Endometrium (tissue), 2 donors: ENCODE measurements at regions not wholly inside any gene's neighbourhood (a gene's known extent, or its start where the extent isn't known, plus 50 kb on each side); places are given as distances from the start of the nearest gene placed in this dataset.
"Not testable (repeated sequence)": the region's sequence is repeated elsewhere in the genome, so short reads cannot be mapped to it uniquely, and the experiment has no call there.

Experiments
- FAIRE-seq: peaks from 2 replicates; lab custom pipeline; 2012; peaks lifted over from hg19 to GRCh38; lab: Jason Lieb, UNC
- donor health status: control.
- donor health status: control.

DNA sequence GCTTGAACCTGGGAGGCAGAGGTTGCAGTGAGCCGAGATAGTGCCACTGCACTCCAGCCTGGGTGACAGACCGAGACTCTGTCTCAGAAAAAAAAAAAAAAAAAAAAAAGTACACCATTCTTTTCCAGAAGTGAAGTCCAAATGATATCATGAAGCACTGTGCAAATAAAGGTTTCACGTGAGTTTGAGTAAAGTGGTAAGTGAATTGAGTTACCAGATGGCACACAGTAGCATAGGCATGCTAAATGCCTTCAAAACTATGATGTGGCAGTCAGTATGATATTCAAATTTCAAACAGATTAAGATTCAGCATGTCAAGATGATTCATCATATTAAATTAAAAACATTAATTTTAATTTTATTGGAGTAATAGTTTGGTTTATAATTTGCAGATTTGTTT lies 195.2 kb downstream of the TAF11L14 start:
- no peak for FAIRE-seq

DNA sequence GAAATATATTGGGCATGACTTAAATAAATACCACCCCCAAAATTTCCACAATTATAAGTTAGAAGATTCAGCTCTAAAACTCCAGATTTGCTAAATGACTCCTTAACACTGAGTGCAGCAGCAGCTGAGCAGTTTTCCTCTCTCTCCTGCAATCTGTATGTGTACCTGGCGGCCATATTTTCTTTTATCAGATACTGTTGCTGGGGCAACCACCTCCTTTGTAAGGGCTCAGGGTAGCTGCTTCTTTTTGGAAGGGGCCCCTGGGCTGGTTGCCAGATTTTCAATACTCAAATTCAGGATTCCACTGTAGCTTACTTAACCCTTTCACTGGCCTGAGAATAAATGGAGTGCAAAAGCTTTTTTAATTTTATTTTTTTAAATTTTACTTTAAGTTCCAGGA lies 197.0 kb downstream of the TAF11L14 start:
- no peak for FAIRE-seq

DNA sequence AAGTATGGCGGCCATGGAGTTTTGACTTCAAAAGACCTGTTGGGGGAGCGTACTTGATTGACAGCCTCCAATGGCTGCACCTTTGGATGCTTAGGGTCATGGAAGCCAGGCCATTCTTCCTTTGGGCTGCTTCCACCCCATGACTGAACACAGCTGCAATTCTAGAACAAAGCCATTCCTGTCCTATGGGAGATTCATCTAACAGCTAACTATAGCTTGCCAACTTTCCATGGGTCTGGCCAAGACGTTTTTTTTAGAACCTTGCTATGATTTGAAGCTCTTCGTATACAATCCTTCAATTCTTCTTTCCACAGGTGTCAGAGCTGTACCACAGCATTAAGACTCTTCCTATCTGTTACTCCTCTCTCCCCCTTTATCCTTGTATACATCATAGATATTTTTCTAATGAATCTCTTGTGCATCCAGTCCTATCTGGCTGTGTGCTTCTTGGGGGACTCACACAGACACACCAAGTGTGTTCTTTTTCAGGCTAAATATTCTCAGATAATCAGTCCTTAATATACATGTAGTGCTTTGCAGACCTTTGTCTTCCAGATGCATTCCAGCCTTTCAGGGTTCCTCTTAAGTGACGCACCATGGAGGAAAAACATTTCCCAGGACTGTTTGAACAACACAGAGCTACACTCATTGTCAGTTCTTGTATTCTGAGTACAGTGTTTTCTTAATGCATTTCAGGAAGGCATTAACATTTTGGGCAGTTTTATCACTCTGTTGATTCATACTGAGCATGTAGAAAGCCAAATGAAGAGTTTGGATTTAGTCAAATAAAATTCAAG lies 198.9 kb downstream of the TAF11L14 start:
- FAIRE-seq = no peak

DNA sequence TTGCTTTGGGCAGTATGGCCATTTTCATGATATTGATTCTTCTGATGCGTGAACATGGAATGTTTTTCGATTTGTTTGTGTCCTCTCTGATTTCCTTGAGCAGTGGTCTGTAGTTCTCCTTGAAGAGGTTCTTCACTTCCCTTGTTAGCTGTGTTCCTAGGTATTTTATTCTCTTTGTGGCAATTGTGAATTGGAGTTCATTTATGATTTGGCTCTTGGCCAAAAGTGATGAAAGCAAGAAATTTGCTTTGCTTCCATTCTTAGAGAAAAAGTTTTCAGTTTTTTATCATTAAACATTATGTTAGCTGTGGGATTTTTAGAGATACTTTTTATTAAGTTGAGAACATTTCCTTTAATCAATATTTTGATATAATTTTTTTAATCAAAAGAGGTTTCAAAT lies 203.5 kb downstream of the TAF11L14 start:
- peak; percentile 26 for FAIRE-seq

DNA sequence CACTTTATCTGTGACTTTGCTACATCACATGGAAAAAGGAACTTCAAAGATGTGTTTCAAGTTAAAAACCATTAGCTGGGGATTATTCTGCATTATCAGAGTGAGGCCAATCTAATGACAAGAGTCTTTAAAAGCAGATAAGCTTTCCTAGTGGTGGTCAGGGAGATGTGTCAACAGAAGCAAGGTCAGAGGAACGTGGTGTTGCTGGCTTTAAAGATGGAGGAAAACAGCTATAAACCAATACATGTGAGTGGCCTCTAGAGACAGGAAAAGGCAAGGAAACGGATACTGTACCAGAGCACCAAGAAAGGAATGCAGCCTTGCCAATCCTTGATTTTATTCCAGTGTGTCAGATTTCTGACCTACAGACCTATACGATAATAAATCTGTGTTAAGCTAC lies 204.2 kb downstream of the TAF11L14 start:
- no peak for FAIRE-seq

DNA sequence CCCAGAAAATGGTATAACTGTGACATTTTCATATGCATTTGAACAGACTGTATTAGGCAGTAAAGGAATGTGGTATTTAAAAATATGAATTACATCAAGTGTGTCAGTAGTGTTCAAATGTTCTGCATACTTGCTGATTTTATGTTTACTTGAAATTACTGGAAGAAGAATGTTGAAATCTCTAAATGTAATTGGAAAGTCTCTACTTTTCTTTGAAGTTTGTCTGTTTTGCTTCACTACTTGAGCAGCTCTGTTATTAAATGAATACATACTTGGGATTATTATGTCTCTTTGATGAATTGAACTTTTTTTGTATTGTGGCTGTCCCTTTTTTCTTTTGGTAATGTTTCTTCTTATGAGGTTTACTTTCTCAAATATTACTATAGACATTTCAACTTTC lies 205.6 kb downstream of the TAF11L14 start:
- peak; percentile 31 for FAIRE-seq

DNA sequence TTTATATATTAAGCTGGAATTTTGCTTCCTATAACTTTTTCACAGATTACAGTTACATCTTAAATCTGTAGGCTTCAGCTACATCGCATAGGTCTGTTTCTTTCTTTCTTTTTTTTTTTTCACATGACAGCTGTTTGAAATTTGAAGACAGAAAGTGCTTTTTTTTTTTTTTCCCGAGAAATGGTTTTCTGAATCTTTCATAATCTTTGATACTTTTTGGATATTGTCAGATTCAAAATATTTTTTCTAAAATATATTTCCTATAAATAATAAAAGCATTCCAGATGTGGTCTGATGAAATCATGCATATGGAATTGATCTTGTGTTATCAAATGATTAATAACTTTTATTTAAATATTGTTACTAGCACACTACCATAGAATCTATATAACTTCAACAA lies 212.2 kb downstream of the TAF11L14 start:
- FAIRE-seq = peak; percentile 54

DNA sequence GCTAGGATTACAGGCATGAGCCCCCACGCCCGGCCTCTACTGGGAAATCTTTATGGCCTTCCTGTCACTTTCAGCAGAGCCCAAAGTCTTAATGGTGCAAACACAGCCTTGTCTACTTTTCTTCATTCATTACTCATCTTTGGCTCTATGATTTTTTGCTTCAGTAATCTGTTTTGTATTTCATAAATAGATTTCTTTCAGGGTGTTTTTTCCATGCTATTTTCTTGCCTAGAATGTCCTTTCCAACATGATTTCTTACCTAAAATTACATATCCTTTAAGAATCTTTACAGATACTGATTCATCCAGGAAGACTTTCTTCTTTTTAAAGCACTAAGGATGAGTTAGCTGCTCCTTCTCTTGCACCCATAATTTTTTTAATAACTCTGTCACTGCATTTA lies 213.0 kb downstream of the TAF11L14 start:
- FAIRE-seq = no peak

DNA sequence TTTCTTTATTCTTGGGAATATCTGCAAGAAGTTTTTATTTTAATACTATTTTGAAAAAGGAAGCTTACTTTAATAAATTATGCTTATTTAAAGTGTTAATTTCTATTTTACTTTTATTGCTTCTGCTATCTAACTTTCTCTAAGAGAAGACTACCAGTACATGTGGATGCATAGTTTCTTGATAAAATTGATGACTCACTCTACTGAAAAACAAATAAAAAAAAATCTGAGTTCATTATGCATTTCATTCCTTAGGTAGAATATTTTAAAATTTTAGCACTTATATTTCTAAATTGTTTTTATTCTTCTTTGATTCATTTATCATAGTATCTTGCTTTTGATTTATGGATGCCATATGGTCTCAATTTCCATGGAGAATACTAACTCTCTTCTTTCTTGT lies 217.9 kb downstream of the TAF11L14 start:
- peak; percentile 74 for FAIRE-seq

DNA sequence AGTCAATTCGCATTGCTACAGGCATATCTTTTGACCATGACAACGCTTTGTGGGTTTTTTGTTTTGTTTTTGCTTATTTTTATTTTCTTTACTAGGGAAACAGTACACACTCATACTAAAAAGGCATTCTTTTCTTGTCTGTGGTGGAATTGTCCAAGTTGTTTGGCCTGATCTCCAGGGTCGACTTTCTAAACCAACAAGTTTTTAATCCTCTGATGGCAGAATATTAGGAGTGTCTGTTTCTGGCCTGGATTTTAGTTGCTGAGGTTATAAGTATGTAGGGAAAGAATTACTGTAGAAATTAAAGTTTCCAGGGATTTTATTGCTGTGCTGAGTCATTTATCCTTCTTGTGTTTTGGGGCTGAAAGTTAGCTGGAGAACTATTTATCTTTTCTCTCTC lies 218.5 kb downstream of the TAF11L14 start:
- FAIRE-seq = peak; percentile 98

DNA sequence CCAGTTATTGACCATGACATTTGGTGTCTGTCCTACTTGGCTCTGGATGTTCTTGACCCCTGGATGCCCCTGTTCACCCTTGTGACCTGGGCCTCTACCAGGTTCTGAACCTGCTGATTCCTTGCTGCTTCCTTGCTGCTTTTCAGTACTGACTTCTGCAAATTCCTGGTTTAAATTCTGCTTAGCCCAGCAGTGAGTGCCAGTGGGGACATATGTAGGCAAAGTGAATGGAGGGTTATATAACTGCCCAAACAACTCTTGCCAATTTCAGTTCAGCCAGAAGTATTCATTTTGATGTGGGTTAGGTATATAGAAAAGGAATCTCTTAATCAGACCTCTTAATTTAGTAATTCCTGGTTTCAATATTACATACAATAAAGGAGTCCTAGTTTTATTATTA lies 220.6 kb downstream of the TAF11L14 start:
- FAIRE-seq = no peak

DNA sequence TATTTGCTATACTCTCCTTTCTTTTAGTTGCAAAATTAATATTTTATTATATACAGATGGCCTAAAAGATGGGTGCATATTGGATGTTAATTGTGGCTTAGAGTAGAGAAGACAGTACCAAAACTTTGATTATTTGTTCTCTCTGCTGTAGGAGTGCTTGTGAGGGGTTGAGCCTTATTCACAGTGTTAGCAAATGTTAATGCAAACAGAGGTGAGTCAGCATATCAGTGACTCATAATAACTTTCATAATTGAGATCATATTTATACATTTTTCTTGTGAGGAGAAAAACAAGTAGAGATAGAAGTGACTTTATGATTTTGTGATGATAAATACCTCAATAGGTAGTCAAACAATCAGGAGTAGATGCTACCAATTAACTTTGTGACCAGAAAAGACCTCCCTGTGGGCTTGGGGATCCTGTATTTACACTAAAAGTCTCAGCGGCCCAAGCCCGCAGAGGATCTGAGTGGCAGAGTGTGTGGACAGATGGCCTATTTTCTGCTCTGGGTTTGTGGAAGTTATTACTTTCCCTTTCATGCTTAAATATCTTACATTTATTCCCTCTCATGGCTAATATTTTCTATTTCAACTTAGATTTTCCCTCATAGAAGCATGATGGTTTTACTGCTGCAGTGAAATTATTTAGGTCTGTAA lies 226.5 kb downstream of the TAF11L14 start:
- no peak for FAIRE-seq

DNA sequence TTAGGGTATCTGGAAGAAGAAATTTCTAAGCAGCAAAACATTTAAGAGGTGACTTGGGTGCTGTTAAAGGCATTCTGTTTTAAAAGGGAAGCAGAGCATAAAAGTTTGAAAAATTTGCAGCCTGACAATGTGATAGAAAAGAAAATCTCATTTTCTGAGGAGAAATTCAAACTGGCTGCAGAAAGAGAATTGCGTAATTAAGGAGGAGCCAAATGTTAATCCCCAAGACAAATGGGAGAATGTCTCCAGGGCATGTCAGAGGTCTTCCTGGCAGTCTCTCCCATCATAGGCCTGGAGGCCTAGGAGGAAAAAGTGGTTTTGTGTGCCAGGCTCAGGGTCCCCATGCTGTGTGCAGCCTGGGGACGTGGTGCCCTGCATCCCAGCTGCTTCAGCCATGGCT lies 230.6 kb downstream of the TAF11L14 start:
- FAIRE-seq = not testable (repeated sequence)

DNA sequence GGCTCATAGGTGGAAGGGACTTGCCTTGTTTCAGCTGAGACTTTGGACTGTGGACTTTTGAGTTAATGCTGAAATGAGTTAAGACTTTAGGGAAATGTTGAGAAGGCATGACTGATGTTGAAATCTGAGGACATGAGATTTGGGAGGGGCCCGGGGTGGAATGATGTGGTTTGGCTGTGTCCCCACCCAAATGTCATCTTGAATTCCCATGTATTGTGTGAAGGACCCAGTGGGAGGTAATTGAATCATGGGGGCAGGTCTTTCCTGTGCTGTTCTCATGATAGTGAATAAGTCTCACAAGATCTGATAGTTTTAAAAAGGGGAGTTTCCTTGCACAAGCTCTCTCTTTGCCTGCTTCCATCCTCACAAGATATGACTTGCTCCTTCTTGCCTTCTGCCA lies 231.7 kb downstream of the TAF11L14 start:
- not testable (repeated sequence) for FAIRE-seq

DNA sequence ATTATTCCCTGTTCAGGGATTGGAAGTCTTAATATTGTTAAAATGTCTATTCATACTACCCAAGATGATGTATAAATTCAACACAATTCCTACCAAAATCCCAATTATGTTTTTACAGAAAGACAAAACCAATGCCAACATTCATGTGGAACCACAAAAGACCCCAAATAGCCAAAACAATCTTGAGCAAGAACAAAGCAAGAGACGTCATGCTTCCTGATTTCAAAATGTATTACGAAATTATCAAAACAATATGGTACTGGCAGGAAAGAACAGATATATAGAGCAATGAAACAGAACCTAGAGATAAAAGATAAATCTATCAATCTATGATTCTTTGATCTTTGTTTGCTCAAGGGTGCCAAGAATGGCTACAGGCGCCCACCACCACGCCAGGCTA lies 237.9 kb downstream of the TAF11L14 start:
- no peak for FAIRE-seq

DNA sequence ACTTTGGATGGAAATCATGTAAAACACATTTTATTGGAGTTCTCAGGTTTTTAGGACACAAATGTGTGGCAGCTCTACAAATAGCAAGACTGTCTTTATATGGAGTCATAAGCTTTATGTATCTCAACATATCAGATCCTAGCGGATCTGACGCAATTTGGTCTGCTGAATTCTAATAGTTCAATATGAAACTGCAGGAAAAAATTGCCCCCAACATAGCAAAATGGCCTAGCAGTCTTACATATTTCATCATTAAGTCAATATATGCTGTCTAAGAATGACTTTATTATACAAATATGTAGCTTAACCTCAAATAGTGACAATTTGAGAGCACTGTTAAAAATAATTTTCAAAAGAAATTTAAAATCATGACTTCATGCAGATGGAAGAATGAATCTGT lies 244.3 kb downstream of the TAF11L14 start:
- no peak for FAIRE-seq

DNA sequence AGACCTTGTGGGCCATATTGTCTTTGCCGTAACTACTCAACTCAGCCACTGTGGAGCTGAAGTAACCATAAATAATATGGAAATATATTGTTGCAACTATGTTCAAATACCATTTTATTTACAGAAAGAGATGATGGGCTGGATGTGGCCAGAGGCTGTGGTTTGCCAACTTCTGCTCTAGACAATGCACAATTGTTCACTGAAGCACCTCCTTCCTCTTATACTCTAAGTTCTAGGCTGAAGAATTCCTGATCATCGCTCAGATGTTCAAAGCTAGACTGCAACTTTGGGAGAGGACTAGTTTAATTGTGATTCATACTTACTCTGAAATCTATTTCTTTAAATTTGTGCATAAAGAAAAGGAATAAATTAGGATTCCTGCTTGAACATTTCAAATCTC lies 245.0 kb downstream of the TAF11L14 start:
- no peak for FAIRE-seq

DNA sequence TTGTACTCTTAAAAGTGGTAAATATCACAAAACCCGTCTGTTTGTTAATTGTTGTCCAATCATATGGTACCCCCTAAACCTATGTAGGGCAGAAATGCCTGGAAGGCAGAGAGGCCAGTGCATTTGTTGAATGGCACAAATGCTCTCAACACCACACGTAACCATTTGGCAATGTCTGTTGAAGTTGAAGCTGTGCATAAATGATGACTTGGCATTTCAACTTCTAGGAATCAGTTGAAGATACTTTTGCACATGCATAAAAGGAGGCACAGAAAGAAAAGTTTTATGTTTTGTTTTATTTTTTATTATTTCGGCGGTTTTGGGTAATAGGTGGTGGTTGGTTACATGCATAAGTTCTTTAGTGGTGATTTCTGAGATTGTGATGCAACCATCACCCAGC lies 246.6 kb downstream of the TAF11L14 start:
- no peak for FAIRE-seq

DNA sequence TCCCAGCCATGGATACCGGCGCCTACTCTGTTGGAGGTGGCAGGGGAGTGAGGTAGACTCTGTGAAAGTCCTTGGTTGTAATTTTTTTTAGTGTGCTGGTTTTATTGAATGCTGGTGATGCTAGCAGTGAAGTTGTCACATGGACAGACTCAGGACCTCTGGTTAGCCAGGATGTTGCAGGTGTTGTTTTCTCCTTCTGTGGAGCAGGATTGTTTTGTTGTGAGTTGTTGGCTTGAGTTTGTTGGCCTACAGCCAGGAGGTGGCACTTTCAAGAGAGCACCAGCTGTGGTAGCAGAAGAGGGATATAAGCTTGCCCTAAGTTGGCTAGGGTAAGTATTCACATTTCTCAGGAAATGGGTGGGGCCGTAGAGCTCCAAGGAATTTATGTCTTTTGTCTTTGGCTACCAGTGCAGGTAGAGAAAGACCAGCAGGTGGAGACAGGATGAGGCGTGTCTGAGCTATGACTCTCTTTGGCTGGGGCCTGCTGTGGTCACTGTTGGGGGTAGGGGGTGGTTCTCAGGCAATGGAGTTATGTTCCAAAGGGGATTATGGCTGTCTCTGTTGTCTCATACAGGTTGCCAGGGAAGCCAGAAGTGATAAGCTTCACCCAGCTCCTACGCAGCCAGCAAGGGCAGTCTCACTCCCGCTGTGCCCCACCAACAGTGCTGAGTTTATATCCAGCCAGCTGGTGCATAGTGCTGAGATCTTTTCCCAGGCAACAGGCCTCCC lies 248.7 kb downstream of the TAF11L14 start:
- no peak for FAIRE-seq

DNA sequence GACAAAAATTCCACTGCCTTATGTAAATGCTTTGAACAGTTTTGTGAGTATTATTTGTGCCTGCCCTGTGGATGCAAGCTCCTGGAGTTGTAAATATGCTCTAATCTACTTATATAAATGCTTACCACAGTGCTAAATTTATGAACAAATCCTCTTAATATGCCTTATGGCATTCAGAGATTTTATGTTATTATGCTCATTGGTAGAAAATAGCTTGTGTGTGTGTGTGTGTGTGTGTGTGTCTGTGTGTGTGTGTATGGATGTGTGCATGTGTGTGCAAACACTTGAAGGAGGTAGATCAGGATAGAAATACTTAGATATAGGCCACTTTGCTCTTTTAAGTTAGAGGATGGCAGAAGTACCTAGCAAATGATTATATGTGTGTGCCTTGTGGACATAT lies 253.9 kb downstream of the TAF11L14 start:
- FAIRE-seq = no peak

DNA sequence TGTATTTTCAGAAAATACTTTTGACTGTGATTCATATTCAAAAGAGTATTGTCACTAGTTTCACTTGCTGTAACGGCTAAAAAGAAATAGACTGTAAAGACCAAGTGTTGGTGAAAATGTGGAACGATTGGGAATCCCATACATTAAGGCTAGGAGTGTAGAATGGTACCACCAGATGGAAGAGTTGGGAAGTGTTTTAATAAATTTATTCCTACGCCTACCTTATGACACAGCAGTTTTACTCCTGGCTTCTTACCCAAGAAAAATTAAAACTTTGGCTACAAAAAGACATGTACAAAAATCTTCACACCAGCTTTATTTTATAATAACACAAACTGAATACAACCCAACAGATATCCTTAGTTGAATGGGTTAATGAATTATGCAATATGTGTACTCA lies 256.2 kb downstream of the TAF11L14 start:
- FAIRE-seq = no peak

DNA sequence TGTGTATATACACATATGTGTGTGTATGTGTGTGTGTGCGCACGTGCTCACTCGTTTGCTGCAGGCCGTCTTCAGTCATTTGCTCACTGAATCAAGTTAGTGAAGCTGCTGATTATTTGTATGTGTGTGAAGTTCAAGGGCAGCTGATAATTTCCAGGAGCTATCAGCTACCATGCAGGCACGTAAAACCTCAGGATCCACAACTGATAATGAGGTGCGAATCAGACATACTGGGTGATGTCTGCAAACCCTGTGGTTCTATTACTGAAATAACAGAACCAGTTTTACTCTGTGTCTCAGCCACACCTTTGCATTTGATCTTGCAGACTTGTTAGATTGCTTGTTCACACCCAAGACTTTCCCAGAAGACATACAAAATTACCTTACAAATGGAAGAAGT lies 257.6 kb downstream of the TAF11L14 start:
- no peak for FAIRE-seq

DNA sequence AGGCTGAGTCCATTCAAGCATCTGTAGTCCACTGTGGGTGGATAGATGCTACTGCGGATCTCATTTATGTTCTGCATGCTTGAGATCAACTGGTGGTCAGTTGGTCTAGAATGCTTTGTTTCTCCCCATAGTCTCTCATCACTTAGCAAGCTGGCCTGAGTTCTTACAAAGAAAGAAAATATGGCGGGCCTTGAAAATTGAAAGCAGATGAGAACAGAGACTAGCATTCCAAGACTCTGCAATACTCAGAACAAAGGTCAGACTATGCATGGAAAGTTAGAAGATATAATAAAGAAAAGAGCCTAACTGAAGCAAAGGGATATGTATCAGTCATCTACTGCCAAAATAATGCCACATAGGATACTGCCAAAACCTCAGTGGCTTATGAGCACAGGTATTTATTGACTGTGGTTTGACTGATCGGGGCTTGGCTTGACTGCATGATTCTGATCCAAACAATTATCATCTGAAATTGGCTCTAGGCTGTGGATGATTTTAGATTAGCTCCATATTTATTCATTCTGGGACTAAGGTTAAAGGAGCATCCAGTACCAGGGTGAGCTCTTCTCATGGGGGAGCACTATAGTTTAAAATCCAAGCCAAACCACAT lies 258.9 kb downstream of the TAF11L14 start:
- FAIRE-seq = no peak
